HL-60 (cell line): ENCODE measurements at regions not wholly inside any gene's neighbourhood (a gene's known extent, or its start where the extent isn't known, plus 50 kb on each side); places are given as distances from the start of the nearest gene placed in this dataset.

ENCODE experiments used
- CTCF ChIP-seq: IDR thresholded peaks from one replicate; pipeline ENCODE4 v1.5.1; 2011; ENCODE audit warnings: low read length, control low read depth, inconsistent platforms; ENCODE audit not compliant: insufficient read depth
- REST ChIP-seq: IDR thresholded peaks from 2 replicates; pipeline ENCODE4 v1.6.1; 2012; ENCODE audit warnings: low read depth; ENCODE audit not compliant: insufficient replicate concordance

GRCh38 chr3:19002606-19003005 lies 145.7 kb upstream of the KCNH8 start:
- TF ChIP-seq CTCF (no peak), REST (no peak)
